Endothelial cell (in vitro differentiated cells): ENCODE measurements at regions not wholly inside any gene's neighbourhood (a gene's known extent, or its start where the extent isn't known, plus 50 kb on each side); places are given as distances from the start of the nearest gene placed in this dataset.

ENCODE experiments used
- DNase-seq: peaks from one replicate; pipeline ENCODE4 v3.0.0; 2021; ENCODE audit warnings: low spot score
- H3K27ac Mint-ChIP-seq: one replicate; pipeline ENCODE4 v1.8.0; 2021; ENCODE audit warnings: mixed read lengths, inconsistent platforms; ENCODE audit not compliant: unreplicated experiment
- H3K27me3 Mint-ChIP-seq: one replicate; pipeline ENCODE4 v1.8.0; 2021; ENCODE audit warnings: mild to moderate bottlenecking, moderate library complexity, mixed read lengths, inconsistent platforms; ENCODE audit not compliant: unreplicated experiment
- H3K36me3 Mint-ChIP-seq: one replicate; pipeline ENCODE4 v1.8.0; 2021; ENCODE audit warnings: mild to moderate bottlenecking, low read depth, mixed read lengths, inconsistent platforms; ENCODE audit not compliant: unreplicated experiment
- H3K4me1 Mint-ChIP-seq: one replicate; pipeline ENCODE4 v1.8.0; 2021; ENCODE audit warnings: mild to moderate bottlenecking, mixed read lengths, inconsistent platforms; ENCODE audit not compliant: unreplicated experiment
- H3K4me3 Mint-ChIP-seq: one replicate; pipeline ENCODE4 v1.8.0; 2021; ENCODE audit warnings: mild to moderate bottlenecking, mixed read lengths, inconsistent platforms; ENCODE audit not compliant: unreplicated experiment
- H3K9me3 Mint-ChIP-seq: one replicate; pipeline ENCODE4 v1.8.0; 2021; ENCODE audit warnings: mixed read lengths, inconsistent platforms; ENCODE audit not compliant: unreplicated experiment
- TF ChIP-seq, protein P1 (sequence below): fragments of 200-600 bp; sonication (generic); IDR thresholded peaks from one replicate; pipeline ENCODE4 v1.5.0; 2021; ENCODE audit warnings: antibody characterized with exemption; ENCODE audit not compliant: unreplicated experiment

DNA sequence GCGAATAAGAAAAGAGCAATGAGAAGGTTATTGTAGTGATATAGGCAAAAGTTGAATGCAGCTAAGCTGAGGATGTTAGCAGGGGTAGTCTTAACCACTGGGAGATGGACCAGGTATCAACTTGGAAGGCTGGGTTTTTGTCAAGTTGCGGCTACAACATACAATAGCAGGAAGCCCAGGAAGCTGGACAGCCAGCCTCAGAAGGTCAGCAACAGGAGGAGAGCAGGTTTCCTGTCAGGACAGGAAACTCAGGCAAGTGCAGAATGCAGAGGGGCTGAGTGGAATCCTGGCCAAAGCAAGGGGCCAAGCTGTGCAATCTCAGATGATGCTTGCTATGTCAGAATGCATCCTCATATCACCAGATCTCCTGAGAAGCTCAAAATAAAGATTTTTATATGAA lies 530.0 kb upstream of the ID2 start:
- H3K9me3 Mint-ChIP-seq = no peaks in the 10 kb centered on the region
- TF ChIP-seq, protein P1, sequence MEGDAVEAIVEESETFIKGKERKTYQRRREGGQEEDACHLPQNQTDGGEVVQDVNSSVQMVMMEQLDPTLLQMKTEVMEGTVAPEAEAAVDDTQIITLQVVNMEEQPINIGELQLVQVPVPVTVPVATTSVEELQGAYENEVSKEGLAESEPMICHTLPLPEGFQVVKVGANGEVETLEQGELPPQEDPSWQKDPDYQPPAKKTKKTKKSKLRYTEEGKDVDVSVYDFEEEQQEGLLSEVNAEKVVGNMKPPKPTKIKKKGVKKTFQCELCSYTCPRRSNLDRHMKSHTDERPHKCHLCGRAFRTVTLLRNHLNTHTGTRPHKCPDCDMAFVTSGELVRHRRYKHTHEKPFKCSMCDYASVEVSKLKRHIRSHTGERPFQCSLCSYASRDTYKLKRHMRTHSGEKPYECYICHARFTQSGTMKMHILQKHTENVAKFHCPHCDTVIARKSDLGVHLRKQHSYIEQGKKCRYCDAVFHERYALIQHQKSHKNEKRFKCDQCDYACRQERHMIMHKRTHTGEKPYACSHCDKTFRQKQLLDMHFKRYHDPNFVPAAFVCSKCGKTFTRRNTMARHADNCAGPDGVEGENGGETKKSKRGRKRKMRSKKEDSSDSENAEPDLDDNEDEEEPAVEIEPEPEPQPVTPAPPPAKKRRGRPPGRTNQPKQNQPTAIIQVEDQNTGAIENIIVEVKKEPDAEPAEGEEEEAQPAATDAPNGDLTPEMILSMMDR = no peak
- peaks cover 4% of the 10 kb centered on the region for H3K36me3 Mint-ChIP-seq
- peaks cover 42% of the 10 kb centered on the region for H3K4me1 Mint-ChIP-seq
- peak; percentile 39 for DNase-seq
- H3K27me3 Mint-ChIP-seq = peaks cover 9% of the 10 kb centered on the region
- H3K4me3 Mint-ChIP-seq = no peak overlapping the region
- peak overlapping the region; percentile 77 for H3K27ac Mint-ChIP-seq

DNA sequence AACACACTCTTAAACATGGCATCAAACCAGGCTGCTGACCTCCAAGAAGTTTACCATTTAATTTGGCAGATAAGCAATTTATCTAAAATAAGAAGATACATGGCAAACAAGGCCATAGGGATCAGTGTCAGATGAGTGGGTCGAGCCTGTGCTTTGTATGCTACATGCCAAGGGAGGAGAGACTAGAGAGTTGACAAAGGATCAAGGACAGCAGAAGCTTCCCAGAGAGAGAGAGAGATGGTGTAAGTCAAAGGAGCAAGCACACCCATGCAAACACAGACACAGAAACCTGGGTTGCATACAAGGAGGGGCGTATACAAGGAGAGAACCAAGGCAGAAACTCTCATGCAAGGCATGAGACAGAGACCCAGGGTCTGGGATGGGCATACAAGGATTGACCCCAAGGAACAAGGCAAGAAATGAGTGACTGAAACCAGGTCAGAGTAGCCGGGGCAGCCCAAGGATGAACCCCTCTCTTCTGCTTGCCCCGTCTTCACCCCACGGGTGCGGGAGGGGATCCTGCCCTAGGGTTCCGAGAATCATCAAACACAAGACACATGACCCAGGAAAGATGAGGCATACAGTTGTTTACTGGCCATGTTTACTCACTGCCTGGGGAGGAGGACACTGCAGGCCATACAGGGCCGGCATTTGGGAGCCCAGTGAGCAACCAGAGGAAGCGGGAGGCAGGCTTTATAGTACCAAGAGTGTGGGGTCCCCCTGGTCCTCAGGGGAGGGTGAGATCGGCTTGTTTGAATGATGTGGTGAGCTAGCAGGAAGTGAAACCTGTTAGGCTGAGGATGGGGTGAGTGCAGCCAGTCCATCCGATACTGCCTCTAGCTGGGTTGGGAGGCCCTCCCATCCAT lies 529.2 kb upstream of the ID2 start:
- DNase-seq = no peak
- Mint-ChIP-seq H3K4me1 (peaks cover 42% of the 10 kb centered on the region), H3K27ac (no peak overlapping the region), H3K9me3 (no peaks in the 10 kb centered on the region), H3K36me3 (peaks cover 8% of the 10 kb centered on the region), H3K4me3 (no peak overlapping the region), H3K27me3 (peaks cover 9% of the 10 kb centered on the region)
- TF ChIP-seq, protein P1 = no peak

DNA sequence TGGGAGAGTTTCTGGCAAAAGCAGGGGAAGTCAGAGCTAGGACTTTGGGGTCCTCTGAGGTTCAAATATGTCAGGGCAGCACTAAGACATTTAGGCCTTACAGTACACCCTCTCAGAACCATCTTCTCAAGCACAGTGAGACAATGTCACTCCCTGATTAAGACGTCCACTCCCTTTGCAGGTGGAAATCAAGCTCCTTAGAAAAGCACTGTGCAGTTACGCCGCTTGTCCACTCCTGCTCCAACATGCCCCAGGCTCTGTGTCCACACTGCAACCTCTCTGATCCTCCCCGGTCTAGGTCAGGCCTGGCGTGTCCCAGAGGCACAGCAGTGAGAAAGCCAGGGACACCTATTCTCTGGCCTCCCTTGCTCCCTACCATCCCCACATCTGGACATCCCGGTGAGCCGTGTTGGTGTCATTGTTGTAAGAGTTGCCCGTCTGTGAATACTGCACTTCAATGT lies 528.6 kb upstream of the ID2 start:
- Mint-ChIP-seq H3K9me3 (no peaks in the 10 kb centered on the region), H3K4me3 (no peak overlapping the region), H3K27me3 (peaks cover 9% of the 10 kb centered on the region), H3K36me3 (peaks cover 8% of the 10 kb centered on the region), H3K27ac (peak overlapping the region; percentile 1), H3K4me1 (peaks cover 42% of the 10 kb centered on the region)
- no peak for DNase-seq
- TF ChIP-seq, protein P1 = no peak

DNA sequence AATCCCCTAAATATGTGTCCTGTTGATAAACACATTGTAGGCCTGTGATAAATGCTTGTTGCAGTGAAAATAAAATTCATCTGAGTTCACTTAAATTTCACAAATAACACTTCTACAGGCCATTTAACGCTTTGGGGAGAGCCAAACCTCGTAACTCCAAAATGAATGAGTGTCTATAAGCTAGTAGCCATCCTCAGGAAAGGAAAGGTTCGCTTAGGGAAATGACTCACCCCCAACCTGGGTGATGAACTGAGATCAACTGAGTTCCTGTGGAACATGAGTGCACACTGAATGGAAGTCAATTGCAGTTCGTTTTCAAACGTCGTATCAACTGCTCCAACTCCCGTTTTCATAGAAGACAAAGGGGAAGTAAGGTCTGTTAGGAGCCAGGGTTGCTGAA lies 527.6 kb upstream of the ID2 start:
- Mint-ChIP-seq H3K4me3 (no peak overlapping the region), H3K27ac (no peak overlapping the region), H3K36me3 (peaks cover 8% of the 10 kb centered on the region), H3K27me3 (peaks cover 9% of the 10 kb centered on the region), H3K4me1 (peaks cover 44% of the 10 kb centered on the region), H3K9me3 (no peaks in the 10 kb centered on the region)
- TF ChIP-seq, protein P1 = no peak
- DNase-seq = no peak

DNA sequence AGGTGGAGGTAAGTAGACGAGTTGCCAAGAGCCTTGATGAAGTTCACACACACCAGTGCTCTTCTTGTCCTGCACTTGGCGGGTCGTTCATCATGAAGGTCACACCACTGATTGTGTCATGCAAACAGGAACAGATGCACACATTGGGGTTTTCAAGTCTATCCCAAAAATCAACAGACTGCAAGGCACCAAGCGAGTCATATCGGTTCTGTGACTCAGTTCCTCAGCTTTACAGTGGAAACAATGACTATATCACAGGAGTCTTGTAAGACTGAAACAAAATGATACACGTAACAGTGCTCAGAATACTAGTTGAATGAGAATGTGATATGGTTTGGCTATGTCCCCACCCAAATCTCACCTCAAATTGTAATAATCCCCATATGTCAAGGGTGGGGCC lies 526.9 kb upstream of the ID2 start:
- H3K27ac Mint-ChIP-seq = no peak overlapping the region
- H3K27me3 Mint-ChIP-seq = peaks cover 9% of the 10 kb centered on the region
- DNase-seq = no peak
- no peak overlapping the region for H3K4me3 Mint-ChIP-seq
- H3K36me3 Mint-ChIP-seq = peaks cover 8% of the 10 kb centered on the region
- H3K9me3 Mint-ChIP-seq = no peaks in the 10 kb centered on the region
- H3K4me1 Mint-ChIP-seq = peaks cover 44% of the 10 kb centered on the region
- TF ChIP-seq, protein P1 = no peak
